GM23338 (cell line): ENCODE measurements at regions not wholly inside any gene's neighbourhood (a gene's known extent, or its start where the extent isn't known, plus 50 kb on each side); places are given as distances from the start of the nearest gene placed in this dataset.

Experiments used
- ATAC-seq: fragments of 200-7000 bp; cut with Tn5 transposase; 3 replicates; pipeline ENCODE4 v1.9.1; 2020
- DNase-seq: peaks from one replicate; pipeline ENCODE4 v3.0.0-alpha.2; 2015; ENCODE audit warnings: low spot score
- H2AFZ ChIP-seq: fragments of 200-600 bp; sonication (generic); 2 replicates; pipeline ENCODE4 v1.8.0; 2016; ENCODE audit warnings: antibody characterized with exemption, mild to moderate bottlenecking, moderate library complexity
- H3F3A ChIP-seq: fragments of 200-600 bp; sonication (generic); replicated peaks from 2 replicates; pipeline ENCODE4 v1.8.0; 2017; ENCODE audit warnings: antibody characterized with exemption, mixed run types, low read depth
- H3K27ac ChIP-seq: fragments of 200-600 bp; sonication (generic); 2 replicates; pipeline ENCODE4 v1.6.1; 2016; ENCODE audit warnings: low read depth
- H3K27me3 ChIP-seq: fragments of 200-600 bp; sonication (generic); 2 replicates; pipeline ENCODE4 v1.8.0; 2016; ENCODE audit warnings: mild to moderate bottlenecking, mixed run types, moderate library complexity; ENCODE audit not compliant: insufficient read depth
- H3K36me3 ChIP-seq: fragments of 200-600 bp; sonication (generic); 2 replicates; pipeline ENCODE4 v1.8.0; 2016; ENCODE audit warnings: mild to moderate bottlenecking; ENCODE audit not compliant: insufficient read depth
- H3K4me1 ChIP-seq: fragments of 200-600 bp; sonication (generic); 2 replicates; pipeline ENCODE4 v1.8.0; 2016; ENCODE audit warnings: mild to moderate bottlenecking, moderate library complexity; ENCODE audit not compliant: insufficient read depth
- H3K4me2 ChIP-seq: fragments of 200-600 bp; sonication (generic); 2 replicates; pipeline ENCODE4 v1.7.1; 2017; ENCODE audit warnings: mixed run types
- H3K4me3 ChIP-seq: fragments of 200-600 bp; sonication (generic); 2 replicates; pipeline ENCODE4 v1.6.1; 2016; ENCODE audit warnings: mixed run types
- H3K79me2 ChIP-seq: fragments of 200-600 bp; sonication (generic); replicated peaks from 2 replicates; pipeline ENCODE4 v1.8.0; 2017; ENCODE audit warnings: mild to moderate bottlenecking; ENCODE audit not compliant: insufficient read depth
- H3K9me2 ChIP-seq: fragments of 200-600 bp; sonication (generic); 2 replicates; pipeline ENCODE4 v1.8.0; 2017; ENCODE audit not compliant: insufficient read depth
- H4K20me1 ChIP-seq: fragments of 200-600 bp; sonication (generic); replicated peaks from 2 replicates; pipeline ENCODE4 v1.8.0; 2017; ENCODE audit warnings: mild to moderate bottlenecking; ENCODE audit not compliant: insufficient read depth
- H3K27ac Mint-ChIP-seq: 2 replicates; pipeline ENCODE4 v1.8.0; 2020; ENCODE audit warnings: inconsistent platforms, mild to moderate bottlenecking, moderate library complexity, mixed read lengths
- H3K27me3 Mint-ChIP-seq: 3 replicates; pipeline ENCODE4 v1.8.0; 2022; ENCODE audit warnings: low read depth, mild to moderate bottlenecking, moderate library complexity, mixed read lengths, inconsistent platforms; ENCODE audit not compliant: insufficient read depth, poor library complexity
- H3K36me3 Mint-ChIP-seq: 3 replicates; pipeline ENCODE4 v1.8.0; 2021; ENCODE audit warnings: low read depth, mild to moderate bottlenecking, inconsistent platforms, moderate library complexity, mixed read lengths
- H3K4me1 Mint-ChIP-seq: 3 replicates; pipeline ENCODE4 v1.8.0; 2020; ENCODE audit warnings: mild to moderate bottlenecking, inconsistent platforms, mixed read lengths
- H3K4me3 Mint-ChIP-seq: 3 replicates; pipeline ENCODE4 v1.8.0; 2021; ENCODE audit warnings: moderate library complexity, mild to moderate bottlenecking, inconsistent platforms, mixed read lengths
- H3K9me3 Mint-ChIP-seq: 3 replicates; pipeline ENCODE4 v1.8.0; 2020; ENCODE audit warnings: moderate library complexity, mild to moderate bottlenecking, inconsistent platforms, mixed read lengths
- CREB1 ChIP-seq: fragments of 250-450 bp; sonication (Bioruptor Pico); IDR thresholded peaks from 2 replicates; pipeline ENCODE4 v1.5.0; 2020; ENCODE audit warnings: low read depth, mild to moderate bottlenecking, moderate library complexity
- EZH2 ChIP-seq: fragments of 200-600 bp; sonication (generic); IDR thresholded peaks from one replicate; pipeline ENCODE4 v1.8.0; 2017; ENCODE audit warnings: antibody characterized with exemption, mild to moderate bottlenecking, low read depth; ENCODE audit not compliant: unreplicated experiment
- EZH2phosphoT487 ChIP-seq: fragments of 200-600 bp; sonication (generic); IDR thresholded peaks from one replicate; pipeline ENCODE4 v1.8.1; 2018; ENCODE audit warnings: antibody characterized with exemption; ENCODE audit not compliant: unreplicated experiment
- JUNB ChIP-seq: IDR thresholded peaks from one replicate; pipeline ENCODE4 v1.6.1; 2016; ENCODE audit warnings: antibody characterized with exemption; ENCODE audit not compliant: unreplicated experiment
- NANOG ChIP-seq: IDR thresholded peaks from 2 replicates; pipeline ENCODE4 v1.6.1; 2016; ENCODE audit warnings: antibody characterized with exemption, borderline replicate concordance
- POLR2AphosphoS5 ChIP-seq: IDR thresholded peaks from 2 replicates; pipeline ENCODE4 v1.6.1; 2016; ENCODE audit warnings: antibody characterized with exemption, low read depth
- STAT1 ChIP-seq: IDR thresholded peaks from one replicate; pipeline ENCODE4 v1.6.1; 2016; ENCODE audit warnings: antibody characterized with exemption; ENCODE audit not compliant: unreplicated experiment
- ZNF114 ChIP-seq: fragments of 250-450 bp; sonication (Bioruptor Pico); IDR thresholded peaks from 2 replicates; pipeline ENCODE4 v1.5.0; 2020; ENCODE audit warnings: mild to moderate bottlenecking, moderate library complexity
- ZNF331 ChIP-seq: fragments of 250-450 bp; sonication (Bioruptor Pico); IDR thresholded peaks from 2 replicates; pipeline ENCODE4 v1.5.0; 2020; ENCODE audit warnings: low read depth, mild to moderate bottlenecking, moderate library complexity
- TF ChIP-seq, protein P1 (sequence below): IDR thresholded peaks from one replicate; pipeline ENCODE4 v1.6.1; 2018; ENCODE audit warnings: antibody characterized with exemption; ENCODE audit not compliant: unreplicated experiment
- TF ChIP-seq, protein P2 (sequence below), 2 experiments: fragments of 200-600 bp in 1 of 2; sonication (generic) in 1 of 2; conservative IDR thresholded peaks; 2 replicates each; pipeline versions ENCODE4 v1.5.1 to v1.6.1; 2016 to 2017; ENCODE audit warnings: antibody characterized with exemption in 2 of 2, low read depth in 2 of 2, mild to moderate bottlenecking in 2 of 2, moderate library complexity in 1 of 2
- TF ChIP-seq, protein P3 (sequence below): fragments of 250-450 bp; sonication (Bioruptor Pico); IDR thresholded peaks from 2 replicates; pipeline ENCODE4 v1.5.0; 2020; ENCODE audit warnings: mild to moderate bottlenecking, moderate library complexity
- TF ChIP-seq, protein P4 (sequence below): IDR thresholded peaks from 2 replicates; pipeline ENCODE4 v1.6.1; 2016; ENCODE audit warnings: antibody characterized with exemption

DNA sequence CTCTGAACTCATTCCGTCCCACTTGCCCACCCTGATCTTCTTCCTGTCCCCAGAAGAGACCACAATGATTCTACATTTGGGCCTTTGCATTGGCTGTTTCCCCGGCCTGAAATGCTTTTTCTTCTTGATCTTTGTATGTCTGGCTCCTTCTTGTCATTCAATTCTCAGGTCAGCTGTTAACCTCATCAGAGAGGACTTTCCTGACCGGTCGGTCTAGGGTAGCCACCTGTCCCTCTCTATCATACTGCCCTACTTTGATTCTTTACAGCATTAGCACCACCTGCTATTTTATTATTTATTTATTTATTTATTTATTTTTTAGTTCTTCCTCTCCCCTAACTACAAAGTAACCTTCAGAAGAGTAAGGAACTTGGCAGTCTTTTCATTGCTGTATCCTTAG, 84.3 kb downstream of the DYRK2 start:
- no peaks in the 10 kb centered on the region for H3K36me3 Mint-ChIP-seq
- no peaks in the 10 kb centered on the region for H4K20me1 ChIP-seq
- no peak overlapping the region for H3K27ac ChIP-seq
- H3K27me3 ChIP-seq: no peaks in the 10 kb centered on the region
- TF ChIP-seq, protein P1, sequence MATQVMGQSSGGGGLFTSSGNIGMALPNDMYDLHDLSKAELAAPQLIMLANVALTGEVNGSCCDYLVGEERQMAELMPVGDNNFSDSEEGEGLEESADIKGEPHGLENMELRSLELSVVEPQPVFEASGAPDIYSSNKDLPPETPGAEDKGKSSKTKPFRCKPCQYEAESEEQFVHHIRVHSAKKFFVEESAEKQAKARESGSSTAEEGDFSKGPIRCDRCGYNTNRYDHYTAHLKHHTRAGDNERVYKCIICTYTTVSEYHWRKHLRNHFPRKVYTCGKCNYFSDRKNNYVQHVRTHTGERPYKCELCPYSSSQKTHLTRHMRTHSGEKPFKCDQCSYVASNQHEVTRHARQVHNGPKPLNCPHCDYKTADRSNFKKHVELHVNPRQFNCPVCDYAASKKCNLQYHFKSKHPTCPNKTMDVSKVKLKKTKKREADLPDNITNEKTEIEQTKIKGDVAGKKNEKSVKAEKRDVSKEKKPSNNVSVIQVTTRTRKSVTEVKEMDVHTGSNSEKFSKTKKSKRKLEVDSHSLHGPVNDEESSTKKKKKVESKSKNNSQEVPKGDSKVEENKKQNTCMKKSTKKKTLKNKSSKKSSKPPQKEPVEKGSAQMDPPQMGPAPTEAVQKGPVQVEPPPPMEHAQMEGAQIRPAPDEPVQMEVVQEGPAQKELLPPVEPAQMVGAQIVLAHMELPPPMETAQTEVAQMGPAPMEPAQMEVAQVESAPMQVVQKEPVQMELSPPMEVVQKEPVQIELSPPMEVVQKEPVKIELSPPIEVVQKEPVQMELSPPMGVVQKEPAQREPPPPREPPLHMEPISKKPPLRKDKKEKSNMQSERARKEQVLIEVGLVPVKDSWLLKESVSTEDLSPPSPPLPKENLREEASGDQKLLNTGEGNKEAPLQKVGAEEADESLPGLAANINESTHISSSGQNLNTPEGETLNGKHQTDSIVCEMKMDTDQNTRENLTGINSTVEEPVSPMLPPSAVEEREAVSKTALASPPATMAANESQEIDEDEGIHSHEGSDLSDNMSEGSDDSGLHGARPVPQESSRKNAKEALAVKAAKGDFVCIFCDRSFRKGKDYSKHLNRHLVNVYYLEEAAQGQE: no peak
- TF ChIP-seq NANOG: no peak
- TF ChIP-seq, protein P2, sequence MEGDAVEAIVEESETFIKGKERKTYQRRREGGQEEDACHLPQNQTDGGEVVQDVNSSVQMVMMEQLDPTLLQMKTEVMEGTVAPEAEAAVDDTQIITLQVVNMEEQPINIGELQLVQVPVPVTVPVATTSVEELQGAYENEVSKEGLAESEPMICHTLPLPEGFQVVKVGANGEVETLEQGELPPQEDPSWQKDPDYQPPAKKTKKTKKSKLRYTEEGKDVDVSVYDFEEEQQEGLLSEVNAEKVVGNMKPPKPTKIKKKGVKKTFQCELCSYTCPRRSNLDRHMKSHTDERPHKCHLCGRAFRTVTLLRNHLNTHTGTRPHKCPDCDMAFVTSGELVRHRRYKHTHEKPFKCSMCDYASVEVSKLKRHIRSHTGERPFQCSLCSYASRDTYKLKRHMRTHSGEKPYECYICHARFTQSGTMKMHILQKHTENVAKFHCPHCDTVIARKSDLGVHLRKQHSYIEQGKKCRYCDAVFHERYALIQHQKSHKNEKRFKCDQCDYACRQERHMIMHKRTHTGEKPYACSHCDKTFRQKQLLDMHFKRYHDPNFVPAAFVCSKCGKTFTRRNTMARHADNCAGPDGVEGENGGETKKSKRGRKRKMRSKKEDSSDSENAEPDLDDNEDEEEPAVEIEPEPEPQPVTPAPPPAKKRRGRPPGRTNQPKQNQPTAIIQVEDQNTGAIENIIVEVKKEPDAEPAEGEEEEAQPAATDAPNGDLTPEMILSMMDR (conservative IDR thresholded peaks at IDR 0.05; ENCODE audit: low read depth in 2 of 2): no peak
- no peak for TF ChIP-seq ZNF114
- TF ChIP-seq, protein P3, sequence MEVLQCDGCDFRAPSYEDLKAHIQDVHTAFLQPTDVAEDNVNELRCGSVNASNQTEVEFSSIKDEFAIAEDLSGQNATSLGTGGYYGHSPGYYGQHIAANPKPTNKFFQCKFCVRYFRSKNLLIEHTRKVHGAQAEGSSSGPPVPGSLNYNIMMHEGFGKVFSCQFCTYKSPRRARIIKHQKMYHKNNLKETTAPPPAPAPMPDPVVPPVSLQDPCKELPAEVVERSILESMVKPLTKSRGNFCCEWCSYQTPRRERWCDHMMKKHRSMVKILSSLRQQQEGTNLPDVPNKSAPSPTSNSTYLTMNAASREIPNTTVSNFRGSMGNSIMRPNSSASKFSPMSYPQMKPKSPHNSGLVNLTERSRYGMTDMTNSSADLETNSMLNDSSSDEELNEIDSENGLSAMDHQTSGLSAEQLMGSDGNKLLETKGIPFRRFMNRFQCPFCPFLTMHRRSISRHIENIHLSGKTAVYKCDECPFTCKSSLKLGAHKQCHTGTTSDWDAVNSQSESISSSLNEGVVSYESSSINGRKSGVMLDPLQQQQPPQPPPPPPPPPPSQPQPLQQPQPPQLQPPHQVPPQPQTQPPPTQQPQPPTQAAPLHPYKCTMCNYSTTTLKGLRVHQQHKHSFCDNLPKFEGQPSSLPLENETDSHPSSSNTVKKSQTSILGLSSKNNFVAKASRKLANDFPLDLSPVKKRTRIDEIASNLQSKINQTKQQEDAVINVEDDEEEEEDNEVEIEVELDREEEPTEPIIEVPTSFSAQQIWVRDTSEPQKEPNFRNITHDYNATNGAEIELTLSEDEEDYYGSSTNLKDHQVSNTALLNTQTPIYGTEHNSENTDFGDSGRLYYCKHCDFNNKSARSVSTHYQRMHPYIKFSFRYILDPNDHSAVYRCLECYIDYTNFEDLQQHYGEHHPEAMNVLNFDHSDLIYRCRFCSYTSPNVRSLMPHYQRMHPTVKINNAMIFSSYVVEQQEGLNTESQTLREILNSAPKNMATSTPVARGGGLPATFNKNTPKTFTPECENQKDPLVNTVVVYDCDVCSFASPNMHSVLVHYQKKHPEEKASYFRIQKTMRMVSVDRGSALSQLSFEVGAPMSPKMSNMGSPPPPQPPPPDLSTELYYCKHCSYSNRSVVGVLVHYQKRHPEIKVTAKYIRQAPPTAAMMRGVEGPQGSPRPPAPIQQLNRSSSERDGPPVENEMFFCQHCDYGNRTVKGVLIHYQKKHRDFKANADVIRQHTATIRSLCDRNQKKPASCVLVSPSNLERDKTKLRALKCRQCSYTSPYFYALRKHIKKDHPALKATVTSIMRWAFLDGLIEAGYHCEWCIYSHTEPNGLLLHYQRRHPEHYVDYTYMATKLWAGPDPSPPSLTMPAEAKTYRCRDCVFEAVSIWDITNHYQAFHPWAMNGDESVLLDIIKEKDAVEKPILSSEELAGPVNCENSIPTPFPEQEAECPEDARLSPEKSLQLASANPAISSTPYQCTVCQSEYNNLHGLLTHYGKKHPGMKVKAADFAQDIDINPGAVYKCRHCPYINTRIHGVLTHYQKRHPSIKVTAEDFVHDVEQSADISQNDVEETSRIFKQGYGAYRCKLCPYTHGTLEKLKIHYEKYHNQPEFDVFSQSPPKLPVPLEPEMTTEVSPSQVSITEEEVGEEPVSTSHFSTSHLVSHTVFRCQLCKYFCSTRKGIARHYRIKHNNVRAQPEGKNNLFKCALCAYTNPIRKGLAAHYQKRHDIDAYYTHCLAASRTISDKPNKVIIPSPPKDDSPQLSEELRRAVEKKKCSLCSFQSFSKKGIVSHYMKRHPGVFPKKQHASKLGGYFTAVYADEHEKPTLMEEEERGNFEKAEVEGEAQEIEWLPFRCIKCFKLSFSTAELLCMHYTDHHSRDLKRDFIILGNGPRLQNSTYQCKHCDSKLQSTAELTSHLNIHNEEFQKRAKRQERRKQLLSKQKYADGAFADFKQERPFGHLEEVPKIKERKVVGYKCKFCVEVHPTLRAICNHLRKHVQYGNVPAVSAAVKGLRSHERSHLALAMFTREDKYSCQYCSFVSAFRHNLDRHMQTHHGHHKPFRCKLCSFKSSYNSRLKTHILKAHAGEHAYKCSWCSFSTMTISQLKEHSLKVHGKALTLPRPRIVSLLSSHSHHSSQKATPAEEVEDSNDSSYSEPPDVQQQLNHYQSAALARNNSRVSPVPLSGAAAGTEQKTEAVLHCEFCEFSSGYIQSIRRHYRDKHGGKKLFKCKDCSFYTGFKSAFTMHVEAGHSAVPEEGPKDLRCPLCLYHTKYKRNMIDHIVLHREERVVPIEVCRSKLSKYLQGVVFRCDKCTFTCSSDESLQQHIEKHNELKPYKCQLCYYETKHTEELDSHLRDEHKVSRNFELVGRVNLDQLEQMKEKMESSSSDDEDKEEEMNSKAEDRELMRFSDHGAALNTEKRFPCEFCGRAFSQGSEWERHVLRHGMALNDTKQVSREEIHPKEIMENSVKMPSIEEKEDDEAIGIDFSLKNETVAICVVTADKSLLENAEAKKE (CRISPR knock-in tag): no peak
- TF ChIP-seq ZNF331 (CRISPR knock-in tag): no peak
- no peak for TF ChIP-seq JUNB
- no peak for TF ChIP-seq STAT1
- no peak for TF ChIP-seq EZH2phosphoT487
- no peak for TF ChIP-seq EZH2
- TF ChIP-seq, protein P4, sequence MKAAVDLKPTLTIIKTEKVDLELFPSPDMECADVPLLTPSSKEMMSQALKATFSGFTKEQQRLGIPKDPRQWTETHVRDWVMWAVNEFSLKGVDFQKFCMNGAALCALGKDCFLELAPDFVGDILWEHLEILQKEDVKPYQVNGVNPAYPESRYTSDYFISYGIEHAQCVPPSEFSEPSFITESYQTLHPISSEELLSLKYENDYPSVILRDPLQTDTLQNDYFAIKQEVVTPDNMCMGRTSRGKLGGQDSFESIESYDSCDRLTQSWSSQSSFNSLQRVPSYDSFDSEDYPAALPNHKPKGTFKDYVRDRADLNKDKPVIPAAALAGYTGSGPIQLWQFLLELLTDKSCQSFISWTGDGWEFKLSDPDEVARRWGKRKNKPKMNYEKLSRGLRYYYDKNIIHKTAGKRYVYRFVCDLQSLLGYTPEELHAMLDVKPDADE: no peak
- TF ChIP-seq POLR2AphosphoS5: no peak
- no peak for TF ChIP-seq CREB1 (CRISPR knock-in tag)
- 0 out of 2 replicates have a peak, but pooled peaks cover 3% of the 10 kb centered on the region for H3K9me2 ChIP-seq
- DNase-seq (no peak), ATAC-seq (no peak)
- no peaks in the 10 kb centered on the region for H3K4me1 ChIP-seq
- no peaks in the 10 kb centered on the region for H3K36me3 ChIP-seq
- no peaks in the 10 kb centered on the region for H3K79me2 ChIP-seq
- H3K9me3 Mint-ChIP-seq: no peaks in the 10 kb centered on the region
- H3K4me1 Mint-ChIP-seq: peaks cover 3% of the 10 kb centered on the region; the same call in 1 of the 3 replicates
- H3F3A ChIP-seq: no peaks in the 10 kb centered on the region
- no peak overlapping the region for H3K27ac Mint-ChIP-seq
- no peak overlapping the region for H2AFZ ChIP-seq
- peaks cover 4% of the 10 kb centered on the region for H3K27me3 Mint-ChIP-seq
- H3K4me3 Mint-ChIP-seq: no peak overlapping the region
- no peak overlapping the region for H3K4me2 ChIP-seq
- H3K4me3 ChIP-seq: no peak overlapping the region
